RWPE1 (cell line): ENCODE measurements at regions not wholly inside any gene's neighbourhood (a gene's known extent, or its start where the extent isn't known, plus 50 kb on each side); places are given as distances from the start of the nearest gene placed in this dataset.

Source experiments
- CTCF ChIA-PET: fragments of 350-600 bp; sonication (Branson Sonifier 250); formaldehyde crosslinking; extraction: SDS; loops from one replicate; lab custom pipeline; 2021; lab: Yijun Ruan, JAX
- POLR2A ChIA-PET: fragments of 400-600 bp; formaldehyde crosslinking; extraction: SDS; loops from one replicate; lab custom pipeline; 2020; ENCODE audit warnings: antibody characterized with exemption; ENCODE audit not compliant: low non-redundant PET; lab: Yijun Ruan, JAX
- DNase-seq: peaks from one replicate; pipeline ENCODE4 v3.0.0; 2012; ENCODE audit warnings: low spot score
- H3K27ac ChIP-seq: fragments of 450-650 bp; 2 replicates; pipeline ENCODE4 v1.5.1; 2017
- CTCF ChIP-seq: fragments of 450-650 bp; conservative IDR thresholded peaks from 2 replicates; pipeline ENCODE4 v1.5.1; 2017; ENCODE audit warnings: low read depth, mild to moderate bottlenecking

GRCh38 chr3:22627993-22628499, 575.1 kb upstream of the UBE2E2 start:
- ChIA-PET POLR2A (no interaction called here), CTCF (no interaction called here)
- TF ChIP-seq CTCF = no peak
- DNase-seq = no peak
- no peak overlapping the region for H3K27ac ChIP-seq

DNA sequence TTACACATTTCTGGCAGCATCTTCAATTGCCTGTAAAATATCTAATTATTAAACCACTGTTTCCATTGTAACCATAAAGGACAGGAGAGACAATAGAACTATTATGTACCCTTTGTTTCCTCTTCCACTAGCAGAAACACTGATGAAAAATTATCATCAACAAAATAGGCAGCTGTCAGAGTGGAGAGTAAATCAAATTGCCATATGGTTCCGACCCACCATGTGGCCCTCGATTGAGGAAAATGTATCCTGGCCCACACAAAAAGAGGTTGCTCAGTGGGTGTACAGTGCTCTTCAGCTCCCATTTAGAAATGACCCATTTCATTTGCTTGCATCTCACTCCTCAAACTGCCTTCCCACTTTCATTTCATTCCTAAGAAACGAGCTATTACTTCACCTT, 570.6 kb upstream of the UBE2E2 start:
- CTCF ChIA-PET = no interaction called here
- TF ChIP-seq CTCF = no peak
- POLR2A ChIA-PET = no interaction called here
- no peak for DNase-seq
- no peak overlapping the region for H3K27ac ChIP-seq

DNA sequence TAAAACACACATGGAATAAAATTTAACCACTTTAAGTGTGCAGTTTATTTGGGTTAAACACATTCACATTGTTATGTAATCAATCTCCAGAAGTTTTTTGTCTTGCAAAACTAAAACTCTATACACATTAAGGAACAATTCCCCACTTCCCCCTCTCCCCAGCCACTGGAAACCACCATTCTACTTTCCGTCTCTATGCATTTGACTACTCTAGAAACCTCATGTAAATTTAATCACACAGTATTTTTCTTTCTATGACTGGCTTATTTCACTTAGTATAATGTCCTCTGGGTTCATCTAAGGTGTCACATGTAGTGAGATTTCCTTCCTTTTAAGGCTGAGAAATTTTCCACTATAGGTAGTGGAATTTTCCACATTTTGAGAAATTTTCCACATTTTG, 568.7 kb upstream of the UBE2E2 start:
- TF ChIP-seq CTCF = no peak
- ChIA-PET CTCF (no interaction called here), POLR2A (no interaction called here)
- DNase-seq = no peak
- no peak overlapping the region for H3K27ac ChIP-seq

DNA sequence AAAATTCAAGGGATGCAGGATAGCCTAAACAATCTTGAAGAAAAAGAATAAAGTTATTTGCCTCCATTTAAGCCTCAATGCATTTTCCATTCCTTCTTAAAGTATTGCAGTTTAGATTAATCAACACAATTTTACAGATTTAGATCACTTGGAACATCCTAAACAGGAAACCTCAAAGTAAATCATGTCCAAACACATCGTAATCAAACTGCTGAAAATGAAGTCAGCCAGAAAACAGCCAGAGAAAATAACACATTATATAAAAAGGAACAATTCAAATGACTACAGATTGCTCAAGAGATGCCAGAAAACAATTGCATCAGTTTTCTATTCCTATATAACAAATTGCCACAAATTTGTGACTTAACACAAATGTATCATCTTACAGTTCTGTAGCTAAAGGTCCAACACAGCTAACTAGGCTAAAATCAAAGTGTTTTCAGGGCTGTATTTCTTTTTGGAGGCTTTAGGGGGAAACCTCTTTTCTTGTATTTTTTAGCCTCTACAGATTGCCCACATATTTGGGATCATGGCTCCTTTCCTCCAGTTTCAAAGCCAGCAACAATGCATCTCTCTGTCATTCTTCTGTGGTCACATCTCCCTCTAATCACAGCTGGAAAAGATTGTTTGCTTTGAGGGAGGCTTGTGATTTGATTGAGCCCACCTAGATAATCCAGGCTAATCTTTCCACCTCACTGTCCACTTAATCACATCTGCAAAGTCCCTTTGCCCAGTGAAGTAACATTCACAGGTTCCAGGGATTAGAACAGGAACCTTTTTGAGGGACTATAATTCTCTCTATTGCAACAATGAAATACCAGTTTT, 543.3 kb upstream of the UBE2E2 start:
- ChIA-PET POLR2A (no interaction called here), CTCF (no interaction called here)
- TF ChIP-seq CTCF = no peak
- no peak overlapping the region for H3K27ac ChIP-seq
- DNase-seq = no peak

GRCh38 chr3:22660606-22661005, 542.5 kb upstream of the UBE2E2 start:
- POLR2A ChIA-PET = no interaction called here
- CTCF ChIA-PET = no interaction called here
- DNase-seq = no peak
- TF ChIP-seq CTCF = no peak
- no peak overlapping the region for H3K27ac ChIP-seq

DNA sequence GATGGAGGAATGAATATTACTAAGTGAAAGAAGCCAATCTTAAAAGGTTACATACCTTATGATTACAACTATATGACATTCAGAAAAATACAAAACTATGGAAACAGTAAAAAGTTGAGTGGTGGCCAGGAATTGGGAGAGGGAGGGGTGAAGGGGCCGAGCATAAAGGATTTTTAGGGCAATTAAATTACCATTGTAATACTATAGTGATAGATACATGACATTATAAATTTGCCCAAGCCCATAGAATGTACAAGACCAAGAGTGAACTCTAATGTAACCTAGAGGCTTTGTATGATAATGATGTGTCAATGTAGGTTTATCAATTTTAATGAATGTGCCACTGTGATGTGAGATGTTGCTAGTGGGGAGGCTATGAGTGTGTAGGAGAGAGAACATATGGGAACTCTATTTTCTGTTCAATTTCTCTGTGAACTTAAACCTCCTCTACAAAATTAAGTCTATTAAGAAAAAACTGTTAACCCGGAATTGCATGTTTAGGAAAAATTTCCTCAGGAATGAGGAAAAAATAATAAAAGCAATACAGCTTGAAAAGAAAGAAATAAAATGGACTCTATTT, 541.9 kb upstream of the UBE2E2 start:
- TF ChIP-seq CTCF = no peak
- POLR2A ChIA-PET = no interaction called here
- no peak for DNase-seq
- H3K27ac ChIP-seq = no peak overlapping the region
- CTCF ChIA-PET = no interaction called here
